ENCODE measurements at regions not wholly inside any gene's neighbourhood (a gene's known extent, or its start where the extent isn't known, plus 50 kb on each side); places are given as distances from the start of the nearest gene placed in this dataset.

- no peak for DNase-seq
Observed at GRCh38 chr13:99892866-99893504, 78.6 kb downstream of the ZIC5 start.

GRCh38 chr13:99892196-99892613 lies 79.4 kb downstream of the ZIC5 start:
- DNase-seq, result no peak

- DNase-seq, result no peak
Observed at GRCh38 chr13:99886706-99887105, 84.9 kb downstream of the ZIC5 start.

- DNase-seq, result no peak
Observed at GRCh38 chr13:99884913-99885312, 86.7 kb downstream of the ZIC5 start.

- no peak for DNase-seq
Observed at GRCh38 chr13:99883805-99884204, 87.8 kb downstream of the ZIC5 start.

- DNase-seq, result no peak
Observed at GRCh38 chr13:99878921-99879610, 92.5 kb downstream of the ZIC5 start.

- DNase-seq, result no peak
Observed at GRCh38 chr13:99876651-99877050, 94.9 kb downstream of the ZIC5 start.

GRCh38 chr13:99875391-99875790 lies 96.2 kb downstream of the ZIC5 start:
- DNase-seq, result no peak

GRCh38 chr13:99873832-99874430 lies 97.6 kb downstream of the ZIC5 start:
- DNase-seq, result no peak

GRCh38 chr13:99873141-99873540 lies 98.4 kb downstream of the ZIC5 start:
- no peak for DNase-seq

- no peak for DNase-seq
Observed at GRCh38 chr13:99871249-99871898, 100.2 kb downstream of the ZIC5 start.

GRCh38 chr13:99870541-99870940 lies 101.0 kb downstream of the ZIC5 start:
- DNase-seq, result no peak

- DNase-seq, result no peak
Observed at GRCh38 chr13:99869830-99870229, 101.7 kb downstream of the ZIC5 start.

- no peak for DNase-seq
Observed at GRCh38 chr13:99868767-99869166, 102.8 kb downstream of the ZIC5 start.

- no peak for DNase-seq
Observed at GRCh38 chr13:99867535-99868257, 103.9 kb downstream of the ZIC5 start.

GRCh38 chr13:99866781-99867180 lies 104.8 kb downstream of the ZIC5 start:
- DNase-seq, result no peak

GRCh38 chr13:99865420-99865930 lies 106.1 kb downstream of the ZIC5 start:
- no peak for DNase-seq

- no peak for DNase-seq
Observed at GRCh38 chr13:99864627-99864990, 107.0 kb downstream of the ZIC5 start.

GRCh38 chr13:99863789-99864626 lies 107.6 kb downstream of the ZIC5 start:
- no peak for DNase-seq

- DNase-seq, result no peak
Observed at GRCh38 chr13:99862244-99862643, 109.3 kb downstream of the ZIC5 start.

GRCh38 chr13:99861771-99862170 lies 109.8 kb downstream of the ZIC5 start:
- DNase-seq, result no peak

GRCh38 chr13:99860745-99861144 lies 110.8 kb downstream of the ZIC5 start:
- no peak for DNase-seq

All from CD4-positive, alpha-beta T cell treated with Interleukin-4 for 4 hours (primary cell).